Kidney epithelial cell (primary cell): ENCODE measurements at regions not wholly inside any gene's neighbourhood (a gene's known extent, or its start where the extent isn't known, plus 50 kb on each side); places are given as distances from the start of the nearest gene placed in this dataset.

ENCODE experiments used
- DNase-seq: peaks from one replicate; pipeline ENCODE4 v3.0.0-alpha.2; 2010; ENCODE audit warnings: low read depth
- H3K27me3 ChIP-seq: 2 replicates; pipeline ENCODE4 v1.6.0; 2011; ENCODE audit warnings: low read length; ENCODE audit not compliant: control insufficient read depth, insufficient read depth
- H3K36me3 ChIP-seq: 2 replicates; pipeline ENCODE4 v1.5.1; 2011; ENCODE audit warnings: low read length; ENCODE audit not compliant: control insufficient read depth, insufficient read depth
- H3K4me3 ChIP-seq: 2 replicates; pipeline ENCODE4 v1.5.1; 2011; ENCODE audit warnings: low read depth, mild to moderate bottlenecking, control low read depth, low read length
- CTCF ChIP-seq: IDR thresholded peaks from 2 replicates; pipeline ENCODE4 v1.5.1; 2011; ENCODE audit warnings: mild to moderate bottlenecking, moderate library complexity, low read length, control low read depth, inconsistent platforms; ENCODE audit not compliant: insufficient read depth, poor library complexity, severe bottlenecking

DNA sequence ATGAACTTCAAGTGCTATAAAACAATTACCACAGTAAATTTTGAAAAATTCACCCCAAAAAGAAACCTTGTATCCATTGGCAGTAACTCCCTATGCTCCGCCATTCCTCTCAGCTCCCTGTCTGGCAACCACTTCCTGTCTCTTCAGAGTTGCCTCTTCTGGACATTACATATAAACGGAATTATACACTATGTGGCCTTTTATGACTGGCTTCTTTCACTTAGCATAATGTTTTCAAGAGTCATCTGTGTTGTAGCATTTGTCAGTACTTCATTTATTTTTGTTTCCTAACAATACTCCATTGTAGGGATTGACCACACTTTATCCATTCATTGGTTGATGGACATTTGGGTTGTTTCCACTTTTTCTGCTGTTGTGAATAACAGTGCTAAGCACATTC lies 50.1 kb downstream of the CEP43 start:
- no peak for TF ChIP-seq CTCF

GRCh38 chr6:167050903-167051302 lies 51.7 kb downstream of the CEP43 start:
- H3K27me3 ChIP-seq: no peaks in the 10 kb centered on the region
- no peaks in the 10 kb centered on the region for H3K36me3 ChIP-seq
- no peak for DNase-seq
- H3K4me3 ChIP-seq: no peak overlapping the region
- TF ChIP-seq CTCF: no peak

More for the DNA sequence above, 50.1 kb downstream of the CEP43 start:
- no peak for DNase-seq
- H3K36me3 ChIP-seq: no peaks in the 10 kb centered on the region
- no peaks in the 10 kb centered on the region for H3K27me3 ChIP-seq
- no peak overlapping the region for H3K4me3 ChIP-seq

DNA sequence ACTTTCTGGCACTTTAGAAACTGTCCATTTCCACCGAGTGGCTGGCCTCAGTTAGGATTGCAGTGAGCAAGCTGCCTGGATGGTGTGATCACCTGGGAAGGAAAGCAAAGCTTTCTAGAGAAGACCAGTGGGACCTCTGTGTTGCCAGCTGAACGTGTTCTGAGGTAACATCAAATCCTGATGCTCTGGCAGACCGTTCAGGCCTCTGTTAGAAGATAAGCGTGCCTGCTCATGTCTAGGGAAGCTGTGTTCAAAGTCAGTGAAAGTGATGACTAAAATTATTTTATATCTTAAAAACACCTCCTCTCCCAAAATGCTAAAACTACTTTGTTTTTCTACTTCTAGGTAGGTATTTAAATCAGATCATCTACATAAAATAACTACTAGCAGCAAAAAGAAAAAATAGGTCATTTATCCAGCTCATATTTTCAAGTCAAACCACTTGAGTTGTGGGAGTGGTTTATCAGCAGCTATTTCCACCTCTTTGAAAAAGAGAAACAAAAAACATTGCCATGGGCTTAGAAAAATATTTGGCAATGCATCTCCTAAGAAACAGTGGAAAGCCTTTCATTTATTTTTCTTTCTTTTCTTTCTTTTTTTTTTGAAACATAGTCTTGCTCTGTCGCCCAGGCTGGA lies 54.8 kb downstream of the CEP43 start:
- H3K4me3 ChIP-seq: no peak overlapping the region
- H3K36me3 ChIP-seq: no peaks in the 10 kb centered on the region
- no peak for DNase-seq
- no peak for TF ChIP-seq CTCF
- H3K27me3 ChIP-seq: no peaks in the 10 kb centered on the region

- H3K27me3 ChIP-seq: no peaks in the 10 kb centered on the region
- no peak for DNase-seq
- H3K36me3 ChIP-seq: no peaks in the 10 kb centered on the region
- no peak overlapping the region for H3K4me3 ChIP-seq
- no peak for TF ChIP-seq CTCF
These were observed 55.8 kb downstream of the CEP43 start for GRCh38 chr6:167054987-167055386.

GRCh38 chr6:167056370-167056769 lies 57.2 kb downstream of the CEP43 start:
- Histone ChIP-seq H3K4me3 (no peak overlapping the region), H3K27me3 (no peaks in the 10 kb centered on the region), H3K36me3 (no peaks in the 10 kb centered on the region)
- peak; percentile 21 for DNase-seq
- no peak for TF ChIP-seq CTCF

GRCh38 chr6:167058261-167058660 lies 59.1 kb downstream of the CEP43 start:
- Histone ChIP-seq H3K36me3 (no peaks in the 10 kb centered on the region), H3K4me3 (no peak overlapping the region), H3K27me3 (no peaks in the 10 kb centered on the region)
- TF ChIP-seq CTCF: no peak
- no peak for DNase-seq
